ENCODE measurements at regions not wholly inside any gene's neighbourhood (a gene's known extent, or its start where the extent isn't known, plus 50 kb on each side); places are given as distances from the start of the nearest gene placed in this dataset.
A peak's percentile ranks its signal among the peaks of the same experiment; 100 is the strongest.

DNA sequence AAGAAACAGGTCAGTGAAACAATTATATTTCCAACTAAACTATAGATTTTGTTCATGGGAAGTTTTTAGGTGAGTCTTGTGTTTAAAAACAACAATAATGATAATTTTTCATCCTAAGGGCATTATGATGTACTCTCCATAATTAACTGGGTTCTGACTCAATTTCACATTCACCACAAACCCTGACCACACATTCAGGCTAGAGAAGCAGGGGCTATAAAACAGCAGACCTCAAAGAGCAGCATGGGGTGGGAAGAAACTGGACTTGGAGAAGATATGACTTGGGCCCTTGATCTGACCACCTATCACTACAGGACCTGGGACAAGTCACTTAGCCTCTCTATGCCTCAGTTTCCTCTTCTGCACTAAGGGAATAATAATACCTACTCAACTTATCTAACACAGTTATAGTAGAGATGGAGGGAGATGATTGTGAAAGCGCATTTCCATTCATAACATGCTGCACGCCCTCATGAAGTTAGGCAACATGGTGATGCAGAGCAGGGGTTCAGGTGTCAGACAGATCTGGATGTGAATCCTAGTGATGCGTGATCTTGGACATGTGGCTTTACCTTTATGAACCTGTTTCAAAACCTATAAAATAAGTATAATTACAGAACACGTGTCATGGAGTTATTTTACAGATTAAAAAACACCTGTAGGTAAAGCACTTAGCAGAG lies 63.0 kb upstream of the ACP3 start:
- DNase-seq (ENCODE audit: low spot score): no peak
- TF ChIP-seq, protein P1, sequence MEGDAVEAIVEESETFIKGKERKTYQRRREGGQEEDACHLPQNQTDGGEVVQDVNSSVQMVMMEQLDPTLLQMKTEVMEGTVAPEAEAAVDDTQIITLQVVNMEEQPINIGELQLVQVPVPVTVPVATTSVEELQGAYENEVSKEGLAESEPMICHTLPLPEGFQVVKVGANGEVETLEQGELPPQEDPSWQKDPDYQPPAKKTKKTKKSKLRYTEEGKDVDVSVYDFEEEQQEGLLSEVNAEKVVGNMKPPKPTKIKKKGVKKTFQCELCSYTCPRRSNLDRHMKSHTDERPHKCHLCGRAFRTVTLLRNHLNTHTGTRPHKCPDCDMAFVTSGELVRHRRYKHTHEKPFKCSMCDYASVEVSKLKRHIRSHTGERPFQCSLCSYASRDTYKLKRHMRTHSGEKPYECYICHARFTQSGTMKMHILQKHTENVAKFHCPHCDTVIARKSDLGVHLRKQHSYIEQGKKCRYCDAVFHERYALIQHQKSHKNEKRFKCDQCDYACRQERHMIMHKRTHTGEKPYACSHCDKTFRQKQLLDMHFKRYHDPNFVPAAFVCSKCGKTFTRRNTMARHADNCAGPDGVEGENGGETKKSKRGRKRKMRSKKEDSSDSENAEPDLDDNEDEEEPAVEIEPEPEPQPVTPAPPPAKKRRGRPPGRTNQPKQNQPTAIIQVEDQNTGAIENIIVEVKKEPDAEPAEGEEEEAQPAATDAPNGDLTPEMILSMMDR (IDR thresholded peaks at IDR 0.05; ENCODE audit: unreplicated experiment): no peak
- Mint-ChIP-seq H3K4me1 (ENCODE audit: unreplicated experiment) (peaks cover 7% of the 10 kb centered on the region), H3K27me3 (ENCODE audit: unreplicated experiment) (no peaks in the 10 kb centered on the region), H3K9me3 (ENCODE audit: unreplicated experiment) (no peaks in the 10 kb centered on the region), H3K36me3 (ENCODE audit: low read depth, unreplicated experiment) (no peaks in the 10 kb centered on the region), H3K4me3 (ENCODE audit: unreplicated experiment) (no peak overlapping the region), H3K27ac (ENCODE audit: unreplicated experiment) (no peak overlapping the region)

DNA sequence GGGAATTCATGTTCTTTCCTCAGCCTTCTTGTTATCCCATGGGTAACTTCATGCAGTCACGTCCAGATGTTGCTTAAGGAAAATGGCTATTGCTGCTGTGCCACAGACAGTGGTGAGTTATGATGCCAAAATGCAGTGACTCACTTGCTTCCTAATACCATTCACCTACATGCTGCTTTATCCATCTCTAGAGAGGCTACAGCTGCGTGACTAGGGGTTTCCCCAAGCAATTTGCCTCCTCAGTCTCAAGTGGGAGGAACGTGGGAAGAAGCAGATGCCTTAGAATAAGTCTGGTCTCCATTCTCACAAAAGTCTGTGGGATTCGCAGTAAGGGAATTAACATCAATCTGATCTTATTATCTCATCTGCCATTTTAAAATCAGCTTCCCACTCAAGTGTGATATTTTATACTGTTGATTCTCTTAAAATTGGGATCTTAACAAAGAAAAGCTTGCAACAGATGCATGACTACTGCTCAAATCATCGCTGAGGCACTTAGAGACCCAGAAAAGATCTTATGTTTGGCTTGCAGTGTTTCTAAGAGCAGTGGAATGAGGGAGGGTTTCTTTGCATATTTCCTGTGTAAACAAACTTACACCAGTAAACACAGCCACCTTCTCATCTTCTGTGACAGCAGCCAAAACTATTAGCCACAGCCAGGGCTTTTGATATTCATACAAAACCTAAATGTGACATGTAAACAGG lies 62.0 kb upstream of the ACP3 start:
- Mint-ChIP-seq H3K27me3 (ENCODE audit: unreplicated experiment) (no peaks in the 10 kb centered on the region), H3K9me3 (ENCODE audit: unreplicated experiment) (no peaks in the 10 kb centered on the region), H3K4me3 (ENCODE audit: unreplicated experiment) (no peak overlapping the region), H3K4me1 (ENCODE audit: unreplicated experiment) (peaks cover 7% of the 10 kb centered on the region), H3K27ac (ENCODE audit: unreplicated experiment) (no peak overlapping the region), H3K36me3 (ENCODE audit: low read depth, unreplicated experiment) (no peaks in the 10 kb centered on the region)
- TF ChIP-seq, protein P1 (IDR thresholded peaks at IDR 0.05; ENCODE audit: unreplicated experiment): no peak
- no peak for DNase-seq (ENCODE audit: low spot score)

DNA sequence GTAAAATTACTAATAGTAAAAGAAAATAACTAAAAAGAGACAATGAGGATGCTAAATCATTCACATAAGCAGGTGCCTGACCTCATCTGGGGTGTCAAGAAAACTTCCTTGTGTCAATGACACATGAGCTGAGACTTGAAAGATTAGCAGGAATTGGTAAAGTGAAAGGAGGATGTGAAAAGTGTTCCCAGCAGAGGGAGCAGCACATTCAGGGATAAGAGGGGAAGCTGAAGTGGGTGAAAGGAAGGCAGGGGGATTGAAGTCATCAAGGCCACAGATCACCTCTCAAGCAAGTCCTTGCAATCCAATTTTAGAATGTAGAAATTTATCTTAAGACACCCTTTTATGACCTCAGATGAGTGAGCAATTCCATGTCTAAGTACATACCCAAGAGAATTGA lies 60.2 kb upstream of the ACP3 start:
- Mint-ChIP-seq H3K27me3 (ENCODE audit: unreplicated experiment) (no peaks in the 10 kb centered on the region), H3K9me3 (ENCODE audit: unreplicated experiment) (no peaks in the 10 kb centered on the region), H3K27ac (ENCODE audit: unreplicated experiment) (no peak overlapping the region), H3K36me3 (ENCODE audit: low read depth, unreplicated experiment) (no peaks in the 10 kb centered on the region), H3K4me3 (ENCODE audit: unreplicated experiment) (no peak overlapping the region), H3K4me1 (ENCODE audit: unreplicated experiment) (peaks cover 5% of the 10 kb centered on the region)
- DNase-seq (ENCODE audit: low spot score): peak; percentile 51
- TF ChIP-seq, protein P1 (IDR thresholded peaks at IDR 0.05; ENCODE audit: unreplicated experiment): no peak

- no peak overlapping the region for H3K27ac Mint-ChIP-seq (ENCODE audit: unreplicated experiment)
- H3K4me1 Mint-ChIP-seq (ENCODE audit: unreplicated experiment): no peaks in the 10 kb centered on the region
- H3K9me3 Mint-ChIP-seq (ENCODE audit: unreplicated experiment): no peaks in the 10 kb centered on the region
- no peak for DNase-seq (ENCODE audit: low spot score)
- H3K36me3 Mint-ChIP-seq (ENCODE audit: low read depth, unreplicated experiment): no peaks in the 10 kb centered on the region
- no peak overlapping the region for H3K4me3 Mint-ChIP-seq (ENCODE audit: unreplicated experiment)
- TF ChIP-seq, protein P1 (IDR thresholded peaks at IDR 0.05; ENCODE audit: unreplicated experiment): no peak
- H3K27me3 Mint-ChIP-seq (ENCODE audit: unreplicated experiment): peaks cover 1% of the 10 kb centered on the region
Observed at GRCh38 chr3:132261506-132261905, 55.7 kb upstream of the ACP3 start.

DNA sequence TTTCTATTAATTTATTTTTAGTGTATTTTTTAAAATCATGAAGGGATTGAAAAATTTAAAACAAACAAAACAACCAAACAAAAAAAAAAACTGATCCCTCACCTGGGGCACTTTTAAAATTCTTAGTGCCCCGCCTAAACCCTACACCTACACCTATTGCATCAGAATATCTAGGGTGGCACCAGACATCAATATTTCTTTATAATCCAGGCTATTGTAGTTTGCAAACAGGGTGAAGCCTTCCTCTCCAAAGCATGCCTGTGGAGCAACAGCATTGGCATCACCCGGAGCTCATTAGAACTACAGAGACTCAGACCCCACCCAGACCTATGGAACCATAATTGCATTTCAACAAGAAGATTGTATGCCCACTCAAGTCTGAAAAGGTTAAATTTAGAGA lies 54.9 kb upstream of the ACP3 start:
- no peak overlapping the region for H3K4me3 Mint-ChIP-seq (ENCODE audit: unreplicated experiment)
- TF ChIP-seq, protein P1 (IDR thresholded peaks at IDR 0.05; ENCODE audit: unreplicated experiment): no peak
- H3K27ac Mint-ChIP-seq (ENCODE audit: unreplicated experiment): no peak overlapping the region
- H3K9me3 Mint-ChIP-seq (ENCODE audit: unreplicated experiment): no peaks in the 10 kb centered on the region
- no peaks in the 10 kb centered on the region for H3K4me1 Mint-ChIP-seq (ENCODE audit: unreplicated experiment)
- peaks cover 1% of the 10 kb centered on the region for H3K27me3 Mint-ChIP-seq (ENCODE audit: unreplicated experiment)
- H3K36me3 Mint-ChIP-seq (ENCODE audit: low read depth, unreplicated experiment): no peaks in the 10 kb centered on the region
- no peak for DNase-seq (ENCODE audit: low spot score)
